ENCODE measurements at regions not wholly inside any gene's neighbourhood (a gene's known extent, or its start where the extent isn't known, plus 50 kb on each side); places are given as distances from the start of the nearest gene placed in this dataset.

- POLR2A ChIA-PET (ENCODE audit: low non-redundant PET), result no interaction called here
- no peak for DNase-seq (ENCODE audit: low spot score)
- CTCF ChIA-PET, result no interaction called here
- no peak overlapping the region for H3K27ac ChIP-seq
- no peak for TF ChIP-seq CTCF (conservative IDR thresholded peaks at IDR 0.05; ENCODE audit: low read depth)
These were observed 103.9 kb upstream of the TMEM132D start for GRCh38 chr12:130007771-130008170.

- TF ChIP-seq CTCF (conservative IDR thresholded peaks at IDR 0.05; ENCODE audit: low read depth), result no peak
- CTCF ChIA-PET, result no interaction called here
- POLR2A ChIA-PET (ENCODE audit: low non-redundant PET), result no interaction called here
- no peak overlapping the region for H3K27ac ChIP-seq
- no peak for DNase-seq (ENCODE audit: low spot score)
These were observed 104.4 kb upstream of the TMEM132D start for GRCh38 chr12:130008241-130008640.

- no peak for TF ChIP-seq CTCF (conservative IDR thresholded peaks at IDR 0.05; ENCODE audit: low read depth)
- ChIA-PET POLR2A (ENCODE audit: low non-redundant PET) (no interaction called here), CTCF (interaction anchor here (0.7 kb wide), 1 partner anchor 21 kb away, joined by 3 read pairs; no protein-coding TSS in a partner anchor)
- no peak overlapping the region for H3K27ac ChIP-seq
- DNase-seq (ENCODE audit: low spot score), result no peak
These were observed 106.1 kb upstream of the TMEM132D start for GRCh38 chr12:130009961-130010360.

GRCh38 chr12:130011611-130012385 lies 108.0 kb upstream of the TMEM132D start:
- DNase-seq (ENCODE audit: low spot score), result no peak
- ChIA-PET CTCF (interaction anchor here (0.7 kb wide), 1 partner anchor 12 kb away, joined by 3 read pairs; no protein-coding TSS in a partner anchor), POLR2A (ENCODE audit: low non-redundant PET) (no interaction called here)
- TF ChIP-seq CTCF (conservative IDR thresholded peaks at IDR 0.05; ENCODE audit: low read depth), result no peak
- no peak overlapping the region for H3K27ac ChIP-seq

- POLR2A ChIA-PET (ENCODE audit: low non-redundant PET), result no interaction called here
- peak; percentile 41; the same call in 1 of the 2 replicates for TF ChIP-seq CTCF (conservative IDR thresholded peaks at IDR 0.05; ENCODE audit: low read depth)
- H3K27ac ChIP-seq, result no peak overlapping the region
- CTCF ChIA-PET, result interaction anchor here (0.5 to 1.6 kb wide), 12 partner anchors 10 to 1677 kb away, joined by 3 to 7 read pairs (median 4); no protein-coding TSS in a partner anchor
- DNase-seq (ENCODE audit: low spot score), result peak; percentile 48
These were observed 110.1 kb upstream of the TMEM132D start for GRCh38 chr12:130013771-130014484.

GRCh38 chr12:130014485-130014807 lies 110.6 kb upstream of the TMEM132D start:
- no peak overlapping the region for H3K27ac ChIP-seq
- ChIA-PET CTCF (interaction anchor here (0.5 to 1.6 kb wide), 10 partner anchors 10 to 1633 kb away, joined by 3 to 7 read pairs (median 4); no protein-coding TSS in a partner anchor), POLR2A (ENCODE audit: low non-redundant PET) (no interaction called here)
- no peak for TF ChIP-seq CTCF (conservative IDR thresholded peaks at IDR 0.05; ENCODE audit: low read depth)
- no peak for DNase-seq (ENCODE audit: low spot score)
